Gastrocnemius medialis (tissue), 4 donors: ENCODE measurements at regions not wholly inside any gene's neighbourhood (a gene's known extent, or its start where the extent isn't known, plus 50 kb on each side); places are given as distances from the start of the nearest gene placed in this dataset.

Experiments used
- CTCF ChIP-seq, 5 experiments: fragments of 450-650 bp in 3 of 5; fragments of 200-600 bp in 2 of 5; sonication (generic) in 2 of 5; IDR thresholded peaks in 4 of 5; conservative IDR thresholded peaks in 1 of 5; 1 replicate in 4 of 5; 2 replicates in 1 of 5; pipeline ENCODE4 v1.5.1; 2016 to 2019; ENCODE audit warnings: antibody characterized with exemption in 5 of 5, mild to moderate bottlenecking in 3 of 5, moderate library complexity in 3 of 5
- POLR2A ChIP-seq, 2 donors: fragments of 450-650 bp; IDR thresholded peaks; one replicate each; pipeline ENCODE4 v1.6.1; 2017; ENCODE audit warnings: antibody characterized with exemption in 2 of 2, mild to moderate bottlenecking in 2 of 2, moderate library complexity in 2 of 2

GRCh38 chr11:38153985-38154384 lies 1555.9 kb upstream of the RAG2 start:
- TF ChIP-seq CTCF (IDR thresholded peaks at IDR 0.05 in 4 of 5, conservative IDR thresholded peaks at IDR 0.05 in 1 of 5) (no peak), POLR2A (IDR thresholded peaks at IDR 0.05) (no peak)
